GM18499 (cell line): ENCODE measurements at regions not wholly inside any gene's neighbourhood (a gene's known extent, or its start where the extent isn't known, plus 50 kb on each side); places are given as distances from the start of the nearest gene placed in this dataset.

Source experiments
- ATAC-seq: cut with Tn5 transposase; IDR thresholded peaks from one replicate; pipeline ENCODE4 v1.9.1; 2021; ENCODE audit warnings: moderate number of reproducible peaks; ENCODE audit not compliant: insufficient read depth, unreplicated experiment

GRCh38 chr11:111045407-111045803 is 200.1 kb upstream of the POU2AF2 start:
- ATAC-seq, result no peak

- ATAC-seq, result no peak
These were observed 200.6 kb upstream of the POU2AF2 start for GRCh38 chr11:111044751-111045406.

GRCh38 chr11:111039982-111040381 is 205.5 kb upstream of the POU2AF2 start:
- ATAC-seq, result no peak

- no peak for ATAC-seq
These were observed 209.8 kb upstream of the POU2AF2 start for GRCh38 chr11:111035746-111036145.

GRCh38 chr11:111026241-111026640 is 219.3 kb upstream of the POU2AF2 start:
- no peak for ATAC-seq

GRCh38 chr11:111021131-111021530 is 224.4 kb upstream of the POU2AF2 start:
- no peak for ATAC-seq

GRCh38 chr11:111019871-111020670 is 225.5 kb upstream of the POU2AF2 start:
- no peak for ATAC-seq

- no peak for ATAC-seq
These were observed 226.1 kb upstream of the POU2AF2 start for GRCh38 chr11:111019451-111019850.

- ATAC-seq, result no peak
These were observed 227.0 kb upstream of the POU2AF2 start for GRCh38 chr11:111018566-111018965.

- no peak for ATAC-seq
These were observed 233.0 kb upstream of the POU2AF2 start for GRCh38 chr11:111012491-111012890.

GRCh38 chr11:111011275-111011594 is 234.3 kb upstream of the POU2AF2 start:
- ATAC-seq, result no peak

GRCh38 chr11:111010391-111011274 is 234.9 kb upstream of the POU2AF2 start:
- no peak for ATAC-seq

GRCh38 chr11:111006227-111006626 is 239.3 kb upstream of the POU2AF2 start:
- ATAC-seq, result no peak

GRCh38 chr11:111001986-111002611 is 243.4 kb upstream of the POU2AF2 start:
- no peak for ATAC-seq

GRCh38 chr11:111001081-111001430 is 244.5 kb upstream of the POU2AF2 start:
- ATAC-seq, result no peak

GRCh38 chr11:111000400-111001080 is 245.0 kb upstream of the POU2AF2 start:
- no peak for ATAC-seq

GRCh38 chr11:110992481-110992880 is 253.0 kb upstream of the POU2AF2 start:
- no peak for ATAC-seq

- ATAC-seq, result no peak
These were observed 253.7 kb upstream of the POU2AF2 start for GRCh38 chr11:110991661-110992355.

- ATAC-seq, result no peak
These were observed 255.2 kb upstream of the POU2AF2 start for GRCh38 chr11:110990311-110990710.
